Esophagus muscularis mucosa (tissue), 4 donors: ENCODE measurements at regions not wholly inside any gene's neighbourhood (a gene's known extent, or its start where the extent isn't known, plus 50 kb on each side); places are given as distances from the start of the nearest gene placed in this dataset.

Experiments
- DNase-seq: peaks from one replicate; pipeline ENCODE4 v3.0.0-alpha.2; 2017; ENCODE audit errors: extremely low spot score
- H3K27ac ChIP-seq, 4 donors: fragments of 200-600 bp; sonication (generic); replicated peaks in 1 of 4; 1 replicate in 3 of 4; 2 replicates in 1 of 4; pipeline ENCODE4 v1.5.1; 2016 to 2019; ENCODE audit warnings: mild to moderate bottlenecking in 1 of 4
- H3K27me3 ChIP-seq, 4 donors: fragments of 200-600 bp; sonication (generic); one replicate each; pipeline versions ENCODE4 v1.5.1 to v1.6.0; 2016 to 2019
- H3K36me3 ChIP-seq, 4 donors: fragments of 200-600 bp; sonication (generic); one replicate each; pipeline ENCODE4 v1.5.1; 2016 to 2019
- H3K4me1 ChIP-seq, 4 donors: fragments of 200-600 bp; sonication (generic); one replicate each; pipeline ENCODE4 v1.5.1; 2016 to 2019
- H3K4me3 ChIP-seq, 4 donors: fragments of 200-600 bp; sonication (generic); 1 replicate in 2 of 4; 2 replicates in 2 of 4; pipeline ENCODE4 v1.5.1; 2016 to 2019; ENCODE audit warnings: mild to moderate bottlenecking in 4 of 4, moderate library complexity in 1 of 4
- H3K9me3 ChIP-seq, 4 donors: fragments of 200-600 bp; sonication (generic); 1 replicate in 3 of 4; 2 replicates in 1 of 4; pipeline ENCODE4 v1.5.1; 2016 to 2019
- EP300 ChIP-seq: sonication (generic); formaldehyde crosslinking; IDR thresholded peaks from one replicate; pipeline ENCODE4 v1.6.1; 2017; ENCODE audit warnings: antibody characterized with exemption
- POLR2A ChIP-seq: fragments of 450-650 bp; IDR thresholded peaks from one replicate; pipeline ENCODE4 v1.6.1; 2017; ENCODE audit warnings: antibody characterized with exemption, moderate library complexity, mild to moderate bottlenecking, low read depth
- POLR2AphosphoS5 ChIP-seq, 2 donors: sonication (generic); formaldehyde crosslinking; IDR thresholded peaks; one replicate each; pipeline ENCODE4 v1.6.1; 2017; ENCODE audit warnings: antibody characterized with exemption in 2 of 2
- whole genome bisulfite sequencing: methylation state at CpG from one replicate; pipeline ENCODE4 v1.1.5; 2018; 5-methylcytosine and 5-hydroxymethylcytosine counted together
- intact Hi-C: fragments of 100-400 bp; cut with DNase I; formaldehyde crosslinking; loops from one replicate; pipeline ENCODE4 v1.15.1; 2023
- TF ChIP-seq, protein P1 (sequence below), 3 experiments: fragments of 200-600 bp in 2 of 3; fragments of 450-650 bp in 1 of 3; sonication (generic) in 2 of 3; IDR thresholded peaks; one replicate each; pipeline ENCODE4 v1.5.1; 2017 to 2019; ENCODE audit warnings: antibody characterized with exemption in 3 of 3, mild to moderate bottlenecking in 2 of 3, moderate library complexity in 1 of 3

GRCh38 chr6:142671791-142672190, 273.2 kb downstream of the HIVEP2 start:
- peaks cover 0 to 5% (median 0%) of the 10 kb centered on the region in 4 donors for H3K4me1 ChIP-seq
- no peaks in the 10 kb centered on the region for H3K27me3 ChIP-seq
- H3K4me3 ChIP-seq: no peak overlapping the region
- H3K27ac ChIP-seq: no peak overlapping the region
- no peak for TF ChIP-seq POLR2A
- TF ChIP-seq EP300: no peak
- TF ChIP-seq, protein P1, sequence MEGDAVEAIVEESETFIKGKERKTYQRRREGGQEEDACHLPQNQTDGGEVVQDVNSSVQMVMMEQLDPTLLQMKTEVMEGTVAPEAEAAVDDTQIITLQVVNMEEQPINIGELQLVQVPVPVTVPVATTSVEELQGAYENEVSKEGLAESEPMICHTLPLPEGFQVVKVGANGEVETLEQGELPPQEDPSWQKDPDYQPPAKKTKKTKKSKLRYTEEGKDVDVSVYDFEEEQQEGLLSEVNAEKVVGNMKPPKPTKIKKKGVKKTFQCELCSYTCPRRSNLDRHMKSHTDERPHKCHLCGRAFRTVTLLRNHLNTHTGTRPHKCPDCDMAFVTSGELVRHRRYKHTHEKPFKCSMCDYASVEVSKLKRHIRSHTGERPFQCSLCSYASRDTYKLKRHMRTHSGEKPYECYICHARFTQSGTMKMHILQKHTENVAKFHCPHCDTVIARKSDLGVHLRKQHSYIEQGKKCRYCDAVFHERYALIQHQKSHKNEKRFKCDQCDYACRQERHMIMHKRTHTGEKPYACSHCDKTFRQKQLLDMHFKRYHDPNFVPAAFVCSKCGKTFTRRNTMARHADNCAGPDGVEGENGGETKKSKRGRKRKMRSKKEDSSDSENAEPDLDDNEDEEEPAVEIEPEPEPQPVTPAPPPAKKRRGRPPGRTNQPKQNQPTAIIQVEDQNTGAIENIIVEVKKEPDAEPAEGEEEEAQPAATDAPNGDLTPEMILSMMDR (IDR thresholded peaks at IDR 0.05): no peak
- TF ChIP-seq POLR2AphosphoS5 (IDR thresholded peaks at IDR 0.05): no peak
- H3K9me3 ChIP-seq: peaks cover 0 to 3% (median 0%) of the 10 kb centered on the region in 4 donors
- no peaks in the 10 kb centered on the region for H3K36me3 ChIP-seq
- no peak for DNase-seq
- 60% methylated on average over 1 of the region's 1 CpG for WGBS
- intact Hi-C loops: no loop called here

DNA sequence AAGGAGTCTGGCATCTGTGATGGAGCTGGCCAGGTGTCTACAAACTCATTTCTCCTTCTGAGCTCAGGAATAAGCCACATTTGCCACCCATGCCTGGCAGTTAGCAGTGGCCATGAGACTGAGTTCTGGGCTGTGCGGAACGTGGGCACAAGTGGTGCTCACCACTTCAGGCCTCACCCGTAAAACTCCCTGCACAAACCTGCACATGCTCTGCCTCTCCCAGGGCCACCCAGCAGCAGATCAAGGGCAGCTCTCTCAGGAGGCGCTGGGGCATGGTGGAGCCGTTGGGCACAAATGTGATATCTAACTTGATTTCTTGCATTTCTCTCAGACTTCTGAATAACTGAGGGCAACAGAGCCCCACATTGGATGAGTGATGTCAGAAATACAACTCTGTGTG, 269.5 kb downstream of the HIVEP2 start:
- no peak for TF ChIP-seq POLR2A
- TF ChIP-seq POLR2AphosphoS5 (IDR thresholded peaks at IDR 0.05): no peak
- TF ChIP-seq, protein P1 (IDR thresholded peaks at IDR 0.05): no peak
- no peak for TF ChIP-seq EP300
- peak; percentile 50 for DNase-seq
- 80% methylated on average over 3 of the region's 5 CpGs for WGBS
- Histone ChIP-seq H3K9me3 (no peaks in the 10 kb centered on the region), H3K27me3 (no peaks in the 10 kb centered on the region), H3K36me3 (no peaks in the 10 kb centered on the region), H3K27ac (no peak overlapping the region), H3K4me3 (no peak overlapping the region), H3K4me1 (peaks cover 0 to 11% (median 7%) of the 10 kb centered on the region in 4 donors)
- intact Hi-C loops: no loop called here

- intact Hi-C loops: no loop called here
- Histone ChIP-seq H3K4me3 (no peak overlapping the region), H3K4me1 (peaks cover 0 to 12% (median 8%) of the 10 kb centered on the region in 4 donors), H3K27ac (no peak overlapping the region), H3K9me3 (no peaks in the 10 kb centered on the region), H3K27me3 (no peaks in the 10 kb centered on the region), H3K36me3 (no peaks in the 10 kb centered on the region)
- peak; percentile 88 for DNase-seq
- no peak for TF ChIP-seq POLR2A
- TF ChIP-seq EP300: no peak
- TF ChIP-seq, protein P1 (IDR thresholded peaks at IDR 0.05): no peak
- TF ChIP-seq POLR2AphosphoS5 (IDR thresholded peaks at IDR 0.05): no peak
- WGBS: 58% methylated on average over 5 of the region's 5 CpGs
Measured at GRCh38 chr6:142676027-142676443, 268.9 kb downstream of the HIVEP2 start.

GRCh38 chr6:142676647-142677192, 268.3 kb downstream of the HIVEP2 start:
- peaks cover 0 to 12% (median 8%) of the 10 kb centered on the region in 4 donors for H3K4me1 ChIP-seq
- no peak overlapping the region for H3K4me3 ChIP-seq
- no peaks in the 10 kb centered on the region for H3K9me3 ChIP-seq
- H3K27ac ChIP-seq: no peak overlapping the region
- no peaks in the 10 kb centered on the region for H3K36me3 ChIP-seq
- intact Hi-C loops: no loop called here
- 81% methylated on average over 5 of the region's 5 CpGs for WGBS
- H3K27me3 ChIP-seq: no peaks in the 10 kb centered on the region
- peak; percentile 77 for DNase-seq
- TF ChIP-seq, protein P1 (IDR thresholded peaks at IDR 0.05): no peak
- TF ChIP-seq POLR2AphosphoS5 (IDR thresholded peaks at IDR 0.05): no peak
